ENCODE measurements at regions not wholly inside any gene's neighbourhood (a gene's known extent, or its start where the extent isn't known, plus 50 kb on each side); places are given as distances from the start of the nearest gene placed in this dataset.

DNA sequence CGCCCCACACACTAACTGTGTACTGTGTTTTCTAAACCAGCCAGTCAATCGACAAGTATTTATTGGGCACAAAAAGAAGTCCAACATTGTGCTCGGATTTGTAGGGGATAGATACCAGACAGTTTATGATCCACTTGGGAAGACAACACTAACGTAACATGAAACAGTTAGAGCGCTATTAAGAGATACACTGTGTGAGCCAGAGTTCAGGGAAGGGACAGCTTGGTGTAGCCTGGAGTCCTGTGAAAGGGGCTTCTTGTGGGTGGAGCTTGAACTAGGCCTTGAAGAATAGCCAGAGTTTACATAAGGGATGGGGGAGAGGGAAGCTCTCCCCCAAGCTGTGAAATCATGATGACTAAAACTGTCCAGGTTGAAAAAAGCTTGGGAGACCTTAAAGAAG is 176.4 kb upstream of the TCF4 start:
- TF ChIP-seq, protein P1, sequence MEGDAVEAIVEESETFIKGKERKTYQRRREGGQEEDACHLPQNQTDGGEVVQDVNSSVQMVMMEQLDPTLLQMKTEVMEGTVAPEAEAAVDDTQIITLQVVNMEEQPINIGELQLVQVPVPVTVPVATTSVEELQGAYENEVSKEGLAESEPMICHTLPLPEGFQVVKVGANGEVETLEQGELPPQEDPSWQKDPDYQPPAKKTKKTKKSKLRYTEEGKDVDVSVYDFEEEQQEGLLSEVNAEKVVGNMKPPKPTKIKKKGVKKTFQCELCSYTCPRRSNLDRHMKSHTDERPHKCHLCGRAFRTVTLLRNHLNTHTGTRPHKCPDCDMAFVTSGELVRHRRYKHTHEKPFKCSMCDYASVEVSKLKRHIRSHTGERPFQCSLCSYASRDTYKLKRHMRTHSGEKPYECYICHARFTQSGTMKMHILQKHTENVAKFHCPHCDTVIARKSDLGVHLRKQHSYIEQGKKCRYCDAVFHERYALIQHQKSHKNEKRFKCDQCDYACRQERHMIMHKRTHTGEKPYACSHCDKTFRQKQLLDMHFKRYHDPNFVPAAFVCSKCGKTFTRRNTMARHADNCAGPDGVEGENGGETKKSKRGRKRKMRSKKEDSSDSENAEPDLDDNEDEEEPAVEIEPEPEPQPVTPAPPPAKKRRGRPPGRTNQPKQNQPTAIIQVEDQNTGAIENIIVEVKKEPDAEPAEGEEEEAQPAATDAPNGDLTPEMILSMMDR (IDR thresholded peaks at IDR 0.05) = no peak
- TF ChIP-seq POLR2A (IDR thresholded peaks at IDR 0.05) (no peak), POLR2AphosphoS5 (IDR thresholded peaks at IDR 0.05) (no peak)

Measured in prostate gland (tissue), 2 donors.